Stimulated activated naive CD8-positive, alpha-beta T cell treated with anti-CD3 and anti-CD28 coated beads, Interleukin-15, Interleukin-2, amounts not matched to agents 100 U/mL and 50 U/mL, for 24 hours (primary cell): ENCODE measurements at regions not wholly inside any gene's neighbourhood (a gene's known extent, or its start where the extent isn't known, plus 50 kb on each side); places are given as distances from the start of the nearest gene placed in this dataset.

Experiments
- ATAC-seq: fragments of 150-1000 bp; cut with Tn5 transposase; one replicate; pipeline ENCODE4 v1.10.0; 2021
- DNase-seq: peaks from one replicate; pipeline ENCODE4 v3.0.0; 2021

DNA sequence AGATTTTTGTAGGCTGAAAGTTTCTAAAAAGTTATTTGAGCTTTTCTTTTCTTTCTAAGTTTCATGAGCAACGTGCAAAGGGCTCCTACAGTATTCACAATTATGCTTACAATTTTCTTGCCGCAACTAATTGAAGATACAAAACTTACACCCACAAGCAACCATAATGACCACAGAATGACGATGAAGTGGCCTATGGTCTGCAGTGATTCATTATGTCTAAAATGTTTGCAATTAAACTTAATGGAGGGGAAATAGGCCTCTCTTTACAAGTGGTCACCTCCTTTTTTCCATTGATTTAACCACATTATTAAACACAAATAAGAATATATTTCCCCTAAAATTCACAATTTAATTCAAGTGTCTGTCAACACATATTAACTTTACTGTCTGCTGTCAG, 732.6 kb upstream of the FLRT2 start:
- ATAC-seq: no peak
- DNase-seq: no peak

DNA sequence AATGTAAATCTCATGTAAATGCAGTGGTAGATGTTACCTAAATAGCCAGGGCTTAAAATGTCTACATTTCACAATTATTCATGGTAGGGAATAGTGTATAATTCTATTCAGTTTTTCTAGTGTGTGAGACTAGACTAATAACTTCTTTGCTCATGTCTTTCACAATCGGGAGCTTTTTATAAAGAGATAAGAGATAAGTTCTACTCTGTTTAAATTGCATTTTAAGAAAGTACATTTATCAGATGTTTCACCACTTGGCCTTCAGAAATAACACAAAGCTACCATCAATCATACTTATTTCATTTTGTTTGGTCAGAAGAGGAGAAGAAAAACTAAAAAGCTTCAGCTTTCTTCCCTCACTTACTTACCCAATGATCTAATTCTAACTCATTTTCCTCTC, 725.5 kb upstream of the FLRT2 start:
- ATAC-seq (no peak), DNase-seq (no peak)

GRCh38 chr14:84804895-84805294, 725.0 kb upstream of the FLRT2 start:
- DNase-seq (no peak), ATAC-seq (no peak)

DNA sequence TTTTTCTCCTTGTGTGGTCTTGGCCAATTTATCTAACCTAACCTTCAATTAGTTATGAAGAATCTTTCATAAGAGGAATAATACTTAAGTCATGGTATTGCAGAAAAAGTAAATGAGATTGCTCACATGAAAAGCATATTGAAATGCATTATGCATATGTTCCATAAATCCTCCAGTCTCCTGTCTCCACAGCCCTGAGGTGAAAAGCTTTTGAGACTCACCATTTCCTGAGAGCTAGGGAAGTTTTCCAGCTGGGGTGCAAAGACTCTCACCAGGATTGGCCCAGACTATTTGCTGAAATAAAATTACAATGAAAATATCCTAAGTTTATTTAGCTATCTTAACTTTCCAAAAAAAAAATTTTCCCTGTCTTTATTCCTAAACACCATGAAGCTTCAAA, 723.8 kb upstream of the FLRT2 start:
- DNase-seq: no peak
- ATAC-seq: no peak

DNA sequence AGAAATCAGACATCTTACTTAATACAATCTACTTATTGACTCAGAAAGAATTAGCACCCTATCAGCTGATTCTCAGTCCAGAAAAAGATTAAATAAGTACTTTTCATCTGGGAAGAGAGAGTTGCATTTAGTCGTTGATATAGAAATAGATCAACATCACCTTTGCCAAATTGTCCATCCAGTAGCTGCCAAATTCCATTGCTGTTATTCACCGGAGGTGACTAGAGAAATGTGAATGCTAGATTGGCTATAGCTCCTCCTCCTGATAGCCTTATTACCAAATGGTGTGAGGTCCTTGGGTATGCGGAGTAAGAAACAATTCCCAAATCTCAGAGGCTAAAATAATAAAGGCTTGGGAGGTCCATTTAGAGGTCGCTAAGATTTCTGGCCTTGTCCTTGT, 723.3 kb upstream of the FLRT2 start:
- ATAC-seq: no peak

GRCh38 chr14:84807673-84808072, 722.3 kb upstream of the FLRT2 start:
- DNase-seq: no peak
- no peak for ATAC-seq

More for the DNA sequence above, 723.3 kb upstream of the FLRT2 start:
- no peak for DNase-seq

- ATAC-seq (no peak), DNase-seq (no peak)
Observed at GRCh38 chr14:84809158-84809557, 720.8 kb upstream of the FLRT2 start.

GRCh38 chr14:84814391-84814790, 715.6 kb upstream of the FLRT2 start:
- ATAC-seq: no peak
- no peak for DNase-seq

DNA sequence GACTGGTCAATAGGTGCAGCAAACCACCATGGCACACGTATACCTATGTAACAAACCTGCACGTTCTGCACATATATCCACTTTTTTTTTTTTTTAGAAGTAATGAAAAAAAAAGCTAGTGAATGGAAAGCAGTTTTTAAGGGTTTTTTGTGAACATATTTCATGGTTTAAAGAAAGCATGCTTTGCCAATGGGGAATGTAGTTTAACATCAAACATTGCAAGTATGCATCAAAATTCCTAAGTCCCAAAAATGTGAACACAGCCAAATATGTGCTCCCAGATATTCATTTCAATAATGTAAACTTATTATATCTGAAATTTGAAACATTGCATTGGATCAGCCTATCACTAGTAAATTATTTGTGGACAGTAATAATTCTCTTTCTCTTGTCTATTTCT, 710.4 kb upstream of the FLRT2 start:
- DNase-seq: no peak
- no peak for ATAC-seq

DNA sequence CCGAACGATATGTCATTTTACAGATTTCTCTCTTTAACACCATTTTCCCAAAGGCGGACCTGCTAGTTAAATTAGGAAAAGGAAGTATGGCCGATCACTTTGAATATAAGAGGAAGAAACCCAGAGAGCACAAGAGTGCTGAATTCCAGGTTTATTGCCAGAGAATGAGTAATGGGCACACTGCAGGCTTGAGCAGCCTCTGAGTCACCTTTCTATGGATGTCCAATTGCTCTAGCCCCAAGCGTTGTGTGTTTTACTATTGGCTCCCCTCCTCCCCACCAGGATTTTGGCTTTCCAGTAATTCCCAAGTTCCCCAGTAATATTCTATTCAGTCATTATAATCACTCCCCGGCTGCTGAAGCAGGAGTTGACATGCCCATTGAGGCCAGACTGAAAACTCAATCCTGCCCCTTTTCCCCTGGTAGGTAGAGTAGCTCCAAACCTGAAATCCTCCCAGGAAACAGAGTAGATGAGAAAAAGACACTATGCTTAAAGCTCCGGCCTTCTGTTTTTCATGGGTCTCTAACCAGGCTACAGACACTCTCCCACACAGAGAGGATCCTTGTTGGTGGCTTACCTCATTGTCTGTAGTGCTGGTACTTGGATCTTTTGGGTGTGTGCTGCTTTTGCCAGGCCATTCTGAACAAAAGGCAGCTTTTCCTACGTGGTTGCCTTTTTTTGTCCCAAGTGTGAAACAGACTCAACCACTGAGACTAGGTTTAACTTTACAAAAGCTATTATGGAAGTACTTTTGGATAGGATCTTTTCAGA, 704.3 kb upstream of the FLRT2 start:
- DNase-seq: no peak
- no peak for ATAC-seq

- ATAC-seq (no peak), DNase-seq (no peak)
Observed at GRCh38 chr14:84826294-84826693, 703.6 kb upstream of the FLRT2 start.

GRCh38 chr14:84850595-84850994, 679.3 kb upstream of the FLRT2 start:
- no peak for ATAC-seq

GRCh38 chr14:84856751-84857534, 673.0 kb upstream of the FLRT2 start:
- ATAC-seq (no peak), DNase-seq (no peak)

More at GRCh38 chr14:84850595-84850994, 679.3 kb upstream of the FLRT2 start:
- DNase-seq: no peak

GRCh38 chr14:84857571-84857970, 672.4 kb upstream of the FLRT2 start:
- no peak for ATAC-seq
- no peak for DNase-seq

DNA sequence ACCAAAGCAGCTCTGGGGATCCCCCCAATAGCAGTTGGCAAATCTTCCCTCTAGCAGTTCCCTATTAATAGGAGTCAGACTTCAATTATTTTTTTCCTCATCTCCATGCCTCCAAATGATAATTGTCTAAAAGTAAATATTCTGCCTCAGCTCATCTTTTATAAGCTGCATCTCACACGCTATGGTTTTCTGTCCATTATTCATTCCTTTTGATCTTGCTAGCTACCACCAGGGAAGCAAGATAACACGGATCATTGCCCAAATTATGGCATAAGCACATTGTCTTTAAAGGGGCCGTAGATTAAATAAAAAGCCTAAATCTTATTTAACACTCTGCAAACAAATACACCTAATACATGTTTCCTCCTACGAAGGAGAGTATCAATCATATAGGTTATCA, 670.8 kb upstream of the FLRT2 start:
- ATAC-seq (no peak), DNase-seq (no peak)

DNA sequence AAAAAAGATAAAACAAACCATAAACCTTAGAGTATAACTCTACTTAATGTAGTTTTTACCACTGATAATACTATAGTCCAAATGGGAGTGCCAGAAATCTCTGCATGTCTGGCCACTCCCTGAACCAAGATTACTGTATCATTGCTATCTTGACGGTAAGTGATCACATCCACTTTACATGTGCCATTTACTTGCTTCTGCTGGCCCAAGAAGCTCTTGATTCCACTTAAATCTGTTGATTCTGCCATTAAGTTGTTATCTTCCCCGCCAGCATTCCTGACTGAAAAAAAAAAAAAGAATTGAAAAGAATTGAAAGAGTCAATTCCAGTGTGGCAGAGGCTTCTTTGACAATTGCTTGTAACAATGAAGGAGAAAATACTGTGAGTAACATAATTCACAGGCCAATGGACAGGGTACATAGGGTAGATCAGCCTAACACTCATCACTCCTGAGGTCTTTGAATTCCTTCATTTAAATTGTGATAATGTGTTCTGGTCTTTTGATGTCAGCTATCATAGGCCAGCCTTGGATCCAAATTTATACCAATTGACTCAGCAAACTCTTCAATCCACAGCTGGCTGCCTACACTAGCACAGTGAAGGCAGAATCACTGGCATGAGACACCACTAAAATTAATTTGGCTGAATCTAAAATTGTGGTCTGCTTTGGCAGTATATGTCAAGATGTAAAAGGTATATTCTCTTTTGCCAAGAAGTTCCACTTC, 665.2 kb upstream of the FLRT2 start:
- ATAC-seq: no peak
- DNase-seq: no peak

DNA sequence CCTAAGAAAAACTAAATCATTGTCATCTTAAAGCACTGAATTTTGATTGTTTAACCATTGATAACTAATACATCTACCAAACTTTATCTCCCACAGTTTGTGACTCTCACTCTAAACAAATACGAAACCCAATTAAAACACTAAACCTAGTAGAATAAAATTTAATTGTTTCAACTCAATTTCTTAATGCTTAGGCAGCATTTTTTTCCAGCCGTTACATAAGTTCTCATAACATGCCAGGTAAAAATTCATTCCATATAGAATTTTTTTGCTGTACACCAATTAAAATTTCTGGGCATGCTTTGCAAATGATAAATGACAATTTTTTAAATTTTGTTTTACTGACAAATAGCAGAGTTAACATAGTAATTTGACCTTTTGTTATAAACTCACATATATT, 658.2 kb upstream of the FLRT2 start:
- ATAC-seq (no peak), DNase-seq (no peak)

GRCh38 chr14:84874436-84874835, 655.5 kb upstream of the FLRT2 start:
- ATAC-seq: no peak
- no peak for DNase-seq

DNA sequence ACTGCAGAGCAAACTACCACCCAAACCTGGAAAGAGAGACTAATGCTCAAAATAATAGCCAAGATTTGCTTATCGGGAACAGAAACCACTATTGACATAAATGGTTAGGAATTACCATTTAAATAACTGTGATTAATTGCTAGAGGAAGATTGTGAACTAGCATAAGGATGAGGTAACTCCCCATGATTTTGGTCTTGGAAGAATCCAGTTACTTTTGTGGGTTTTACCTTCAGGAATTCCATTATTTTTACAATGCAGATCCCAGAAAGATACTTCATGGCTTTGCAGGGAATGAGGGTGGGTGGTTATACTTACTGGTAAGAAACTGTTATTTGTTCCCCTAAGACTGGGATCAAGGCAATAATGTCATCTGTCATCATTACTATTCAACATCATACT, 652.9 kb upstream of the FLRT2 start:
- ATAC-seq (no peak), DNase-seq (no peak)

GRCh38 chr14:84882830-84883229, 647.1 kb upstream of the FLRT2 start:
- DNase-seq (no peak), ATAC-seq (no peak)

DNA sequence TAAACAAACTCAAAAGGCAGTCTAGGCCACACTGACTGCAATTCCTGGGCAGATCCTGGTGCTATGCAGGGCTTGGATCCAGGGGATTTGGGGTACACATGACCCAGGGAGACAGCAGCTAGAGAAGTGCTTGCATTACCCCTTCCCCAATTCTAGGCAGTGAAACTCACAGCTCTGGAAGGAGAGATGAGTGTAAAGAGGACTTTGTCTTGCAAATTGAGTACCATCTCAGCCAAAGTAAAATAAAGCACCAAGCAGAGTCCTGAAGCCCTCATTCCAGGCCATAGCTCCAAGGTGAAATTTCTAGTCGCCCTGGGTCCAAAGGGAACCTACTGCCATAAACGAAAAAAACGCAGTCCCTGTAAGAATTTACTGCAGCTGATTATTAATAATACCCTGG, 644.9 kb upstream of the FLRT2 start:
- DNase-seq: no peak

GRCh38 chr14:84891404-84891803, 638.5 kb upstream of the FLRT2 start:
- DNase-seq (no peak), ATAC-seq (no peak)

More for the DNA sequence above, 644.9 kb upstream of the FLRT2 start:
- ATAC-seq: no peak

- ATAC-seq: no peak
- no peak for DNase-seq
Observed at GRCh38 chr14:84894254-84894653, 635.7 kb upstream of the FLRT2 start.
